H9 (cell line): ENCODE measurements at regions not wholly inside any gene's neighbourhood (a gene's known extent, or its start where the extent isn't known, plus 50 kb on each side); places are given as distances from the start of the nearest gene placed in this dataset.

Experiments
- DNase-seq: peaks from one replicate; pipeline ENCODE4 v3.0.0-alpha.2; 2017
- H2AFZ ChIP-seq: one replicate; pipeline ENCODE4 v1.6.1; 2013; ENCODE audit warnings: mild to moderate bottlenecking, low read length, control low read depth, moderate library complexity
- H2AK5ac ChIP-seq: 2 replicates; pipeline ENCODE4 v1.6.1; 2013; ENCODE audit warnings: low read length, control low read depth, mixed read lengths; ENCODE audit not compliant: insufficient read length
- H2BK120ac ChIP-seq: one replicate; pipeline ENCODE4 v1.6.1; 2013; ENCODE audit warnings: low read depth, mild to moderate bottlenecking, low read length, control low read depth, inconsistent platforms; ENCODE audit not compliant: poor library complexity, severe bottlenecking
- H2BK12ac ChIP-seq: 2 replicates; pipeline ENCODE4 v1.6.1; 2013; ENCODE audit warnings: low read length, control low read depth, mixed read lengths, low read depth; ENCODE audit not compliant: insufficient read length
- H2BK15ac ChIP-seq: 2 replicates; pipeline ENCODE4 v1.6.1; 2013; ENCODE audit warnings: low read depth, low read length, control low read depth
- H2BK20ac ChIP-seq: one replicate; pipeline ENCODE4 v1.6.1; 2013; ENCODE audit warnings: low read depth, mild to moderate bottlenecking, low read length, control low read depth, inconsistent platforms; ENCODE audit not compliant: poor library complexity, severe bottlenecking
- H2BK5ac ChIP-seq: 2 replicates; pipeline ENCODE4 v1.6.1; 2013; ENCODE audit warnings: low read length, control low read depth, mixed read lengths; ENCODE audit not compliant: insufficient read length
- H3K14ac ChIP-seq: 2 replicates; pipeline ENCODE4 v1.6.1; 2013; ENCODE audit warnings: low read length, control low read depth; ENCODE audit not compliant: insufficient read depth
- H3K18ac ChIP-seq: 2 replicates; pipeline ENCODE4 v1.6.1; 2013; ENCODE audit warnings: low read depth, mild to moderate bottlenecking, mixed read lengths, low read length, control low read depth; ENCODE audit not compliant: insufficient read length
- H3K23ac ChIP-seq: 2 replicates; pipeline ENCODE4 v1.6.1; 2013; ENCODE audit warnings: low read length, control low read depth, mixed read lengths, low read depth; ENCODE audit not compliant: insufficient read length
- H3K23me2 ChIP-seq: 2 replicates; pipeline ENCODE4 v1.6.1; 2013; ENCODE audit warnings: low read depth, mild to moderate bottlenecking, mixed read lengths, low read length, control low read depth; ENCODE audit not compliant: insufficient read length, poor library complexity, severe bottlenecking
- H3K27ac ChIP-seq: 2 replicates; pipeline ENCODE4 v1.5.1; 2013; ENCODE audit warnings: low read length, control low read depth, mixed read lengths, low read depth; ENCODE audit not compliant: insufficient read length
- H3K27me3 ChIP-seq: 2 replicates; pipeline ENCODE4 v1.6.1; 2013; ENCODE audit warnings: low read length, control low read depth, inconsistent platforms; ENCODE audit not compliant: insufficient read depth
- H3K4ac ChIP-seq: 2 replicates; pipeline ENCODE4 v1.6.1; 2013; ENCODE audit warnings: low read depth, mild to moderate bottlenecking, control low read depth, inconsistent platforms, low read length, moderate library complexity
- H3K4me1 ChIP-seq: 2 replicates; pipeline ENCODE4 v1.6.1; 2013; ENCODE audit warnings: low read length, control low read depth, inconsistent platforms; ENCODE audit not compliant: insufficient read depth
- H3K4me2 ChIP-seq: 2 replicates; pipeline ENCODE4 v1.6.1; 2013; ENCODE audit warnings: low read length, control low read depth, mixed read lengths; ENCODE audit not compliant: insufficient read length, insufficient read depth
- H3K56ac ChIP-seq: 2 replicates; pipeline ENCODE4 v1.6.1; 2013; ENCODE audit warnings: low read depth, mild to moderate bottlenecking, mixed read lengths, low read length, control low read depth; ENCODE audit not compliant: insufficient read length
- H3K79me1 ChIP-seq: 2 replicates; pipeline ENCODE4 v1.6.1; 2013; ENCODE audit warnings: low read depth, mild to moderate bottlenecking, moderate library complexity, low read length, control low read depth, inconsistent platforms; ENCODE audit not compliant: insufficient read depth, poor library complexity, severe bottlenecking
- H3K79me2 ChIP-seq: 2 replicates; pipeline ENCODE4 v1.6.1; 2013; ENCODE audit warnings: low read length, control low read depth, inconsistent platforms; ENCODE audit not compliant: insufficient read depth
- H3K9ac ChIP-seq: 2 replicates; pipeline ENCODE4 v1.6.1; 2013; ENCODE audit warnings: low read length, control low read depth, mixed read lengths; ENCODE audit not compliant: insufficient read length; ENCODE audit errors: extremely low read depth
- H3K9me3 ChIP-seq: one replicate; pipeline ENCODE4 v1.6.1; 2013; ENCODE audit warnings: low read depth, low read length, inconsistent platforms; ENCODE audit not compliant: control insufficient read depth
- H3T11ph ChIP-seq: one replicate; pipeline ENCODE4 v1.6.1; 2013; ENCODE audit warnings: mild to moderate bottlenecking, low read length, control low read depth, inconsistent platforms
- H4K20me1 ChIP-seq: one replicate; pipeline ENCODE4 v1.6.1; 2013; ENCODE audit not compliant: control insufficient read depth, insufficient read length, insufficient read depth
- H4K5ac ChIP-seq: 2 replicates; pipeline ENCODE4 v1.6.1; 2013; ENCODE audit warnings: low read depth, mild to moderate bottlenecking, mixed read lengths, low read length, control low read depth; ENCODE audit not compliant: insufficient read length
- H4K8ac ChIP-seq: replicated peaks from 2 replicates; pipeline ENCODE4 v1.6.1; 2013; ENCODE audit warnings: low read length, control low read depth, mixed read lengths, low read depth; ENCODE audit not compliant: insufficient read length
- H4K91ac ChIP-seq: 2 replicates; pipeline ENCODE4 v1.6.1; 2013; ENCODE audit warnings: low read depth, mild to moderate bottlenecking, moderate library complexity, mixed read lengths, low read length, control low read depth; ENCODE audit not compliant: insufficient read length
- H3K27ac Mint-ChIP-seq, 3 experiments: 2 replicates in 2 of 3; 3 replicates in 1 of 3; pipeline ENCODE4 v1.8.0; 2020 to 2021; ENCODE audit warnings: mixed read lengths in 3 of 3, mild to moderate bottlenecking in 1 of 3, moderate library complexity in 1 of 3
- H3K27me3 Mint-ChIP-seq: 2 replicates; pipeline ENCODE4 v1.8.0; 2021; ENCODE audit warnings: low read depth, mild to moderate bottlenecking, moderate library complexity, mixed read lengths
- H3K36me3 Mint-ChIP-seq, 3 experiments: 2 replicates in 2 of 3; 3 replicates in 1 of 3; pipeline ENCODE4 v1.8.0; 2020 to 2021; ENCODE audit warnings: low read depth in 3 of 3, mixed read lengths in 3 of 3; ENCODE audit not compliant: insufficient read depth in 1 of 3
- H3K4me1 Mint-ChIP-seq, 2 experiments: 2 replicates each; pipeline ENCODE4 v1.8.0; 2020; ENCODE audit warnings: mixed read lengths in 2 of 2
- H3K4me3 Mint-ChIP-seq, 2 experiments: 2 replicates in 1 of 2; 3 replicates in 1 of 2; pipeline ENCODE4 v1.8.0; 2020 to 2021; ENCODE audit warnings: mild to moderate bottlenecking in 2 of 2, mixed read lengths in 2 of 2, moderate library complexity in 1 of 2
- H3K9me3 Mint-ChIP-seq, 2 experiments: 2 replicates in 1 of 2; 3 replicates in 1 of 2; pipeline ENCODE4 v1.8.0; 2020; ENCODE audit warnings: mild to moderate bottlenecking in 2 of 2, mixed read lengths in 2 of 2, moderate library complexity in 1 of 2
- WGBS: extraction: QIAGEN DNeasy Blood & Tissue Kit; methylation state at CpG from one replicate; pipeline ENCODE4 v1.1.7; 2013; ENCODE audit warnings: missing lambda C conversion rate, low lambda C conversion rate, mixed read lengths; ENCODE audit not compliant: insufficient read length; ENCODE audit errors: extremely low coverage; 5-methylcytosine and 5-hydroxymethylcytosine counted together
- TF ChIP-seq, protein P1 (sequence below): fragments of 200-600 bp; sonication (generic); conservative IDR thresholded peaks from 3 replicates; pipeline ENCODE4 v1.8.0; 2021; ENCODE audit warnings: antibody characterized with exemption, mild to moderate bottlenecking

GRCh38 chr9:25010027-25010662, 464.4 kb upstream of the IZUMO3 start:
- no CpG with 5 or more reads among the region's 2 CpGs for WGBS
- Histone ChIP-seq H3K23ac (no peak overlapping the region), H3K9me3 (no peaks in the 10 kb centered on the region), H3T11ph (no peak overlapping the region), H3K27ac (no peak overlapping the region), H4K8ac (no peak overlapping the region), H2AFZ (no peak overlapping the region), H3K79me1 (no peaks in the 10 kb centered on the region), H3K4me2 (no peak overlapping the region), H3K79me2 (no peaks in the 10 kb centered on the region), H3K18ac (no peak overlapping the region), H2BK12ac (no peak overlapping the region), H3K4ac (no peak overlapping the region), H4K91ac (no peak overlapping the region), H4K5ac (no peak overlapping the region), H2BK5ac (no peak overlapping the region), H3K14ac (no peak overlapping the region), H3K27me3 (no peaks in the 10 kb centered on the region), H3K9ac (no peak overlapping the region), H4K20me1 (no peaks in the 10 kb centered on the region), H3K23me2 (no peaks in the 10 kb centered on the region), H2BK20ac (no peak overlapping the region), H2AK5ac (no peak overlapping the region), H3K4me1 (no peaks in the 10 kb centered on the region), H2BK15ac (no peak overlapping the region), H2BK120ac (no peak overlapping the region), H3K56ac (no peak overlapping the region)
- Mint-ChIP-seq H3K4me1 (no peaks in the 10 kb centered on the region), H3K9me3 (no peaks in the 10 kb centered on the region), H3K27me3 (no peaks in the 10 kb centered on the region), H3K4me3 (no peak overlapping the region), H3K27ac (no peak overlapping the region), H3K36me3 (no peaks in the 10 kb centered on the region)
- no peak for DNase-seq
- TF ChIP-seq, protein P1, sequence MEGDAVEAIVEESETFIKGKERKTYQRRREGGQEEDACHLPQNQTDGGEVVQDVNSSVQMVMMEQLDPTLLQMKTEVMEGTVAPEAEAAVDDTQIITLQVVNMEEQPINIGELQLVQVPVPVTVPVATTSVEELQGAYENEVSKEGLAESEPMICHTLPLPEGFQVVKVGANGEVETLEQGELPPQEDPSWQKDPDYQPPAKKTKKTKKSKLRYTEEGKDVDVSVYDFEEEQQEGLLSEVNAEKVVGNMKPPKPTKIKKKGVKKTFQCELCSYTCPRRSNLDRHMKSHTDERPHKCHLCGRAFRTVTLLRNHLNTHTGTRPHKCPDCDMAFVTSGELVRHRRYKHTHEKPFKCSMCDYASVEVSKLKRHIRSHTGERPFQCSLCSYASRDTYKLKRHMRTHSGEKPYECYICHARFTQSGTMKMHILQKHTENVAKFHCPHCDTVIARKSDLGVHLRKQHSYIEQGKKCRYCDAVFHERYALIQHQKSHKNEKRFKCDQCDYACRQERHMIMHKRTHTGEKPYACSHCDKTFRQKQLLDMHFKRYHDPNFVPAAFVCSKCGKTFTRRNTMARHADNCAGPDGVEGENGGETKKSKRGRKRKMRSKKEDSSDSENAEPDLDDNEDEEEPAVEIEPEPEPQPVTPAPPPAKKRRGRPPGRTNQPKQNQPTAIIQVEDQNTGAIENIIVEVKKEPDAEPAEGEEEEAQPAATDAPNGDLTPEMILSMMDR = no peak
